ENCODE measurements at regions not wholly inside any gene's neighbourhood (a gene's known extent, or its start where the extent isn't known, plus 50 kb on each side); places are given as distances from the start of the nearest gene placed in this dataset.

DNA sequence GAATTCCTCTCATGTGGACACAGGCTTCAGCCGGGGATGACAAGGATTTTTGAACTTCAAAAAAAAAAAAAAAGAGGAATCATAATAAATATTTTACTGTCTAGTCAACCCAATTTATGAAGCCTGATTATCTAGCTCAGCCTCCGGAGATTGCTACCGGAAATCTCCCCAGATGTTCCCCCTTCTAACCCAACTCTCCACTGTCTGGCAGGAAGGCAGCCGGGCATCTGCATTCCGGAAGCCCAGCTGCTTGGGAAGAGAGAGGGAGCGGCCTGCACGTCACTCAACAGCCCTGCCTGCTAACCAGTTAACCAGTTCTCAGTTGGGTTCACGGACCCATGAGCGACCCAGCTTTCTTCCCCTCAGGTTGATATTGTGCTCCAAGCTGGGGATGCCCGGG is 87.2 kb upstream of the POU3F3 start:
- no peak for TF ChIP-seq POLR2A (IDR thresholded peaks at IDR 0.05)
- TF ChIP-seq, protein P1, sequence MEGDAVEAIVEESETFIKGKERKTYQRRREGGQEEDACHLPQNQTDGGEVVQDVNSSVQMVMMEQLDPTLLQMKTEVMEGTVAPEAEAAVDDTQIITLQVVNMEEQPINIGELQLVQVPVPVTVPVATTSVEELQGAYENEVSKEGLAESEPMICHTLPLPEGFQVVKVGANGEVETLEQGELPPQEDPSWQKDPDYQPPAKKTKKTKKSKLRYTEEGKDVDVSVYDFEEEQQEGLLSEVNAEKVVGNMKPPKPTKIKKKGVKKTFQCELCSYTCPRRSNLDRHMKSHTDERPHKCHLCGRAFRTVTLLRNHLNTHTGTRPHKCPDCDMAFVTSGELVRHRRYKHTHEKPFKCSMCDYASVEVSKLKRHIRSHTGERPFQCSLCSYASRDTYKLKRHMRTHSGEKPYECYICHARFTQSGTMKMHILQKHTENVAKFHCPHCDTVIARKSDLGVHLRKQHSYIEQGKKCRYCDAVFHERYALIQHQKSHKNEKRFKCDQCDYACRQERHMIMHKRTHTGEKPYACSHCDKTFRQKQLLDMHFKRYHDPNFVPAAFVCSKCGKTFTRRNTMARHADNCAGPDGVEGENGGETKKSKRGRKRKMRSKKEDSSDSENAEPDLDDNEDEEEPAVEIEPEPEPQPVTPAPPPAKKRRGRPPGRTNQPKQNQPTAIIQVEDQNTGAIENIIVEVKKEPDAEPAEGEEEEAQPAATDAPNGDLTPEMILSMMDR (IDR thresholded peaks at IDR 0.05) = no peak
